ENCODE measurements at regions not wholly inside any gene's neighbourhood (a gene's known extent, or its start where the extent isn't known, plus 50 kb on each side); places are given as distances from the start of the nearest gene placed in this dataset.

- ATAC-seq: no peak
Measured at GRCh38 chr1:81512252-81513003, 288.3 kb upstream of the ADGRL2 start.

GRCh38 chr1:81511281-81511680 lies 289.5 kb upstream of the ADGRL2 start:
- TF ChIP-seq CTCF (IDR thresholded peaks at IDR 0.05): no peak

More at GRCh38 chr1:81512252-81513003, 288.3 kb upstream of the ADGRL2 start:
- DNase-seq: no peak
- no peak overlapping the region for H3K27ac ChIP-seq
- H3K4me3 ChIP-seq: no peak overlapping the region
- H3K9me3 ChIP-seq: no peaks in the 10 kb centered on the region
- H3K27me3 ChIP-seq: no peaks in the 10 kb centered on the region
- WGBS, 2 donors: 73 to 81% methylated on average over 5 of the region's 5 CpGs
- H3K4me1 ChIP-seq: peaks cover 0 to 7% (median 0%) of the 10 kb centered on the region in 9 donors
- intact Hi-C loops (cut with DNase I): no loop called here
- H3K36me3 ChIP-seq: no peaks in the 10 kb centered on the region
- TF ChIP-seq CTCF (IDR thresholded peaks at IDR 0.05): no peak

GRCh38 chr1:81510701-81511100 lies 290.0 kb upstream of the ADGRL2 start:
- ATAC-seq: no peak
- Histone ChIP-seq H3K36me3 (no peaks in the 10 kb centered on the region), H3K4me3 (no peak overlapping the region), H3K9me3 (no peaks in the 10 kb centered on the region), H3K27ac (no peak overlapping the region), H3K27me3 (no peaks in the 10 kb centered on the region), H3K4me1 (peaks cover 0 to 7% (median 0%) of the 10 kb centered on the region in 9 donors)
- no peak for DNase-seq
- intact Hi-C loops (cut with DNase I): no loop called here
- 95 to 96% methylated on average over 3 of the region's 3 CpGs for WGBS, 2 donors
- TF ChIP-seq CTCF (IDR thresholded peaks at IDR 0.05): no peak

More at GRCh38 chr1:81511281-81511680, 289.5 kb upstream of the ADGRL2 start:
- Histone ChIP-seq H3K27me3 (no peaks in the 10 kb centered on the region), H3K9me3 (no peaks in the 10 kb centered on the region), H3K4me3 (no peak overlapping the region), H3K36me3 (no peaks in the 10 kb centered on the region), H3K4me1 (peaks cover 0 to 7% (median 0%) of the 10 kb centered on the region in 9 donors), H3K27ac (no peak overlapping the region)
- 95 to 96% methylated on average over 3 of the region's 3 CpGs for WGBS, 2 donors
- DNase-seq (no peak), ATAC-seq (no peak)
- intact Hi-C loops (cut with DNase I): no loop called here

GRCh38 chr1:81509594-81509993 lies 291.1 kb upstream of the ADGRL2 start:
- DNase-seq: no peak
- intact Hi-C loops (cut with DNase I): no loop called here
- no peaks in the 10 kb centered on the region for H3K9me3 ChIP-seq
- peaks cover 0 to 7% (median 0%) of the 10 kb centered on the region in 9 donors for H3K4me1 ChIP-seq
- no peak overlapping the region for H3K27ac ChIP-seq
- H3K36me3 ChIP-seq: no peaks in the 10 kb centered on the region
- TF ChIP-seq CTCF (IDR thresholded peaks at IDR 0.05): no peak
- H3K27me3 ChIP-seq: no peaks in the 10 kb centered on the region
- 79 to 84% methylated on average over 5 of the region's 5 CpGs for WGBS, 2 donors
- peak in 1 of 8 donors; percentile 35 for ATAC-seq
- H3K4me3 ChIP-seq: no peak overlapping the region
